Subcutaneous abdominal adipose tissue (tissue), 5 donors: ENCODE measurements at regions not wholly inside any gene's neighbourhood (a gene's known extent, or its start where the extent isn't known, plus 50 kb on each side); places are given as distances from the start of the nearest gene placed in this dataset.

Source experiments
- H3K27ac ChIP-seq: one replicate; pipeline ENCODE4 v1.7.0; 2013; ENCODE audit warnings: low read depth, mild to moderate bottlenecking, inconsistent platforms, low read length, moderate library complexity
- H3K27me3 ChIP-seq, 5 donors: one replicate each; pipeline ENCODE4 v1.7.0; 2013; ENCODE audit warnings: low read length in 5 of 5, inconsistent platforms in 1 of 5; ENCODE audit not compliant: control insufficient read depth in 5 of 5, insufficient read depth in 4 of 5
- H3K36me3 ChIP-seq, 5 donors: one replicate each; pipeline ENCODE4 v1.7.0; 2013; ENCODE audit warnings: low read length in 5 of 5; ENCODE audit not compliant: control insufficient read depth in 5 of 5, insufficient read depth in 5 of 5
- H3K4me1 ChIP-seq, 5 donors: one replicate each; pipeline ENCODE4 v1.7.0; 2013; ENCODE audit warnings: low read length in 5 of 5, mild to moderate bottlenecking in 3 of 5, moderate library complexity in 1 of 5; ENCODE audit not compliant: control insufficient read depth in 5 of 5, insufficient read depth in 5 of 5
- H3K4me3 ChIP-seq, 5 donors: one replicate each; pipeline ENCODE4 v1.7.0; 2013; ENCODE audit warnings: low read length in 5 of 5, low read depth in 1 of 5
- H3K9ac ChIP-seq, 5 donors: one replicate each; pipeline ENCODE4 v1.7.0; 2013; ENCODE audit warnings: low read length in 5 of 5, mild to moderate bottlenecking in 4 of 5, moderate library complexity in 3 of 5
- H3K9me3 ChIP-seq, 5 donors: one replicate each; pipeline ENCODE4 v1.7.0; 2013; ENCODE audit warnings: low read length in 5 of 5; ENCODE audit not compliant: control insufficient read depth in 5 of 5
- donor health status: healthy.
- donor health status: healthy.
- donor health status: healthy.
- donor health status: healthy.
- donor health status: healthy.

- H3K27me3 ChIP-seq, result peaks cover 0 to 7% (median 0%) of the 10 kb centered on the region in 5 donors
Observed at GRCh38 chr10:78296785-78297184, 263.1 kb downstream of the RPS24 start.

GRCh38 chr10:78297997-78298396 is 264.3 kb downstream of the RPS24 start:
- Histone ChIP-seq H3K27me3 (peaks cover 0 to 7% (median 0%) of the 10 kb centered on the region in 5 donors), H3K9me3 (peaks cover 0 to 5% (median 4%) of the 10 kb centered on the region in 5 donors), H3K36me3 (no peaks in the 10 kb centered on the region), H3K4me1 (peaks cover 3 to 21% (median 10%) of the 10 kb centered on the region in 5 donors), H3K9ac (no peak overlapping the region), H3K27ac (no peak overlapping the region), H3K4me3 (no peak overlapping the region)

More at GRCh38 chr10:78296785-78297184, 263.1 kb downstream of the RPS24 start:
- peaks cover 0 to 5% (median 4%) of the 10 kb centered on the region in 5 donors for H3K9me3 ChIP-seq
- H3K9ac ChIP-seq, result no peak overlapping the region
- H3K4me1 ChIP-seq, result peaks cover 0 to 13% (median 4%) of the 10 kb centered on the region in 5 donors
- H3K27ac ChIP-seq, result no peak overlapping the region
- no peak overlapping the region for H3K4me3 ChIP-seq
- no peaks in the 10 kb centered on the region for H3K36me3 ChIP-seq

GRCh38 chr10:78298835-78299234 is 265.2 kb downstream of the RPS24 start:
- H3K4me1 ChIP-seq, result peaks cover 6 to 26% (median 14%) of the 10 kb centered on the region in 5 donors
- H3K9me3 ChIP-seq, result peaks cover 0 to 5% (median 4%) of the 10 kb centered on the region in 5 donors
- H3K36me3 ChIP-seq, result no peaks in the 10 kb centered on the region
- no peak overlapping the region for H3K4me3 ChIP-seq
- no peak overlapping the region for H3K27ac ChIP-seq
- H3K27me3 ChIP-seq, result peaks cover 0 to 3% (median 0%) of the 10 kb centered on the region in 5 donors
- H3K9ac ChIP-seq, result no peak overlapping the region

GRCh38 chr10:78299851-78300468 is 266.3 kb downstream of the RPS24 start:
- peaks cover 6 to 26% (median 14%) of the 10 kb centered on the region in 5 donors for H3K4me1 ChIP-seq
- no peak overlapping the region for H3K9ac ChIP-seq
- H3K27me3 ChIP-seq, result peaks cover 0 to under 1% (median 0%) of the 10 kb centered on the region in 5 donors
- H3K27ac ChIP-seq, result peak overlapping the region; percentile 10
- peaks cover 0 to 5% (median 4%) of the 10 kb centered on the region in 5 donors for H3K9me3 ChIP-seq
- no peak overlapping the region for H3K4me3 ChIP-seq
- H3K36me3 ChIP-seq, result no peaks in the 10 kb centered on the region

GRCh38 chr10:78300526-78300925 is 266.9 kb downstream of the RPS24 start:
- Histone ChIP-seq H3K36me3 (no peaks in the 10 kb centered on the region), H3K9me3 (peaks cover 0 to 5% (median 4%) of the 10 kb centered on the region in 5 donors), H3K4me1 (peaks cover 6 to 26% (median 14%) of the 10 kb centered on the region in 5 donors), H3K9ac (no peak overlapping the region), H3K4me3 (no peak overlapping the region), H3K27ac (peak overlapping the region; percentile 10), H3K27me3 (no peaks in the 10 kb centered on the region)

- Histone ChIP-seq H3K9me3 (peaks cover 0 to 5% (median 4%) of the 10 kb centered on the region in 5 donors), H3K36me3 (no peaks in the 10 kb centered on the region), H3K9ac (no peak overlapping the region), H3K27me3 (no peaks in the 10 kb centered on the region), H3K4me1 (peaks cover 6 to 26% (median 14%) of the 10 kb centered on the region in 5 donors), H3K4me3 (no peak overlapping the region), H3K27ac (no peak overlapping the region)
Observed at GRCh38 chr10:78301481-78301880, 267.8 kb downstream of the RPS24 start.

- Histone ChIP-seq H3K4me3 (peak overlapping the region; percentile 65 to 82 (median 79)), H3K9me3 (peaks cover 0 to 5% (median 4%) of the 10 kb centered on the region in 5 donors), H3K27ac (peak overlapping the region; percentile 67), H3K4me1 (peaks cover 6 to 26% (median 14%) of the 10 kb centered on the region in 5 donors), H3K27me3 (no peaks in the 10 kb centered on the region), H3K9ac (peak overlapping the region in 1 of 5 donors; percentile 80), H3K36me3 (no peaks in the 10 kb centered on the region)
Observed at GRCh38 chr10:78301891-78302738, 268.5 kb downstream of the RPS24 start.

GRCh38 chr10:78302739-78302988 is 269.0 kb downstream of the RPS24 start:
- H3K27ac ChIP-seq, result peak overlapping the region; percentile 67
- H3K9me3 ChIP-seq, result peaks cover 0 to 5% (median 4%) of the 10 kb centered on the region in 5 donors
- H3K9ac ChIP-seq, result peak overlapping the region; percentile 63 to 83 (median 80)
- H3K4me3 ChIP-seq, result peak overlapping the region; percentile 65 to 82 (median 79)
- no peaks in the 10 kb centered on the region for H3K27me3 ChIP-seq
- H3K36me3 ChIP-seq, result no peaks in the 10 kb centered on the region
- H3K4me1 ChIP-seq, result peaks cover 6 to 26% (median 14%) of the 10 kb centered on the region in 5 donors

- H3K36me3 ChIP-seq, result no peaks in the 10 kb centered on the region
- H3K4me1 ChIP-seq, result peaks cover 6 to 26% (median 14%) of the 10 kb centered on the region in 5 donors
- H3K27ac ChIP-seq, result peak overlapping the region; percentile 67
- peak overlapping the region; percentile 65 to 82 (median 79) for H3K4me3 ChIP-seq
- no peaks in the 10 kb centered on the region for H3K27me3 ChIP-seq
- peak overlapping the region; percentile 63 to 83 (median 80) for H3K9ac ChIP-seq
- H3K9me3 ChIP-seq, result peaks cover 0 to 5% (median 4%) of the 10 kb centered on the region in 5 donors
Observed at GRCh38 chr10:78302989-78303854, 269.6 kb downstream of the RPS24 start.
